GM12873 (cell line): ENCODE measurements at regions not wholly inside any gene's neighbourhood (a gene's known extent, or its start where the extent isn't known, plus 50 kb on each side); places are given as distances from the start of the nearest gene placed in this dataset.

ENCODE experiments used
- CTCF ChIP-seq: IDR thresholded peaks from 2 replicates; pipeline ENCODE4 v1.5.1; 2012; ENCODE audit warnings: low read depth, mild to moderate bottlenecking, moderate library complexity, low read length, control low read depth; ENCODE audit not compliant: insufficient read depth; ENCODE audit errors: missing control alignments

GRCh38 chr10:121405549-121405948, 192.7 kb downstream of the FGFR2 start:
- no peak for TF ChIP-seq CTCF

DNA sequence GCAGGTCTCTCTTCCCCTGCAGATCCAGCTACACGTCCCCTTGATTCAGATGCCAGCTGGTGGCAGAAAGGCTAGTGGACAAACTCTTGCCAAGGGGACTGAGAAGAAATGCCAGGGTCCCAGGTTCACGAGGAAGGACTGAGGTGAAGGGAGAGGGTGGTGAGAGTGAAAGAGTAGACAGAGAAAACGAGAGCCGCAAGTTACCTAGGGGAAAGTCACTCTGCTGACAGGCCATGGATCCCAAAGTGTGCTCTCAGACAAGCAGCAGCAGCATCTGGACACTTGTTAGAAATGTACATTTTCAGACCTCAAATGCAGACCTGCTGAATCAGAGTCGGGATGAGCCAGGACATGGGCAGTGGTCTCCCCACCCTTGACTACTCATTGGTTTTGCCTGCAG, 192.3 kb downstream of the FGFR2 start:
- TF ChIP-seq CTCF, result no peak

- no peak for TF ChIP-seq CTCF
These were observed 191.3 kb downstream of the FGFR2 start for GRCh38 chr10:121406823-121407545.

- no peak for TF ChIP-seq CTCF
These were observed 188.7 kb downstream of the FGFR2 start for GRCh38 chr10:121409466-121410104.

DNA sequence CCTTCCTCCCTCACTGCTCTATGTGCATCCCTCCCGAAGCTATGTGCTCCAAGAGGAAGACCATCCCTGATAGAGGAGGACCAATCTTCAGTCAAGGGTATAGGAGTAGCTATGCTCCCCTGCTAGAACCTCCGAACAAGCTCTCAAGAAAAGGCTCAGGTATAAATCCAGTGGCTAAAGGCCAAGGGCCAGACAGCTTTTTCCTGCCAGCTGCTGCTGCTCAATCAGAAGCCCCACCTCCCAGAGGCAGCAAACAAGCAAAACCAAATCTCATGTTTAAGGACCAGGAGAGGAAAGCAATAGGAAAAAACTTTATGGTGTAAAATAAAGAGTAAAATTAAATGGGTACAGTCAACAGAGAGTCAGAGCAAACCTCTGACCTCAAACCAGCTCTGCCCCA, 187.2 kb downstream of the FGFR2 start:
- no peak for TF ChIP-seq CTCF

- TF ChIP-seq CTCF, result no peak
These were observed 184.3 kb downstream of the FGFR2 start for GRCh38 chr10:121413951-121414350.

GRCh38 chr10:121414366-121415062, 183.7 kb downstream of the FGFR2 start:
- no peak for TF ChIP-seq CTCF
